HG02763 (cell line): ENCODE measurements at regions not wholly inside any gene's neighbourhood (a gene's known extent, or its start where the extent isn't known, plus 50 kb on each side); places are given as distances from the start of the nearest gene placed in this dataset.

Experiments
- ATAC-seq: cut with Tn5 transposase; IDR thresholded peaks from one replicate; pipeline ENCODE4 v1.9.1; 2021; ENCODE audit warnings: mild to moderate bottlenecking, moderate library complexity; ENCODE audit not compliant: unreplicated experiment

DNA sequence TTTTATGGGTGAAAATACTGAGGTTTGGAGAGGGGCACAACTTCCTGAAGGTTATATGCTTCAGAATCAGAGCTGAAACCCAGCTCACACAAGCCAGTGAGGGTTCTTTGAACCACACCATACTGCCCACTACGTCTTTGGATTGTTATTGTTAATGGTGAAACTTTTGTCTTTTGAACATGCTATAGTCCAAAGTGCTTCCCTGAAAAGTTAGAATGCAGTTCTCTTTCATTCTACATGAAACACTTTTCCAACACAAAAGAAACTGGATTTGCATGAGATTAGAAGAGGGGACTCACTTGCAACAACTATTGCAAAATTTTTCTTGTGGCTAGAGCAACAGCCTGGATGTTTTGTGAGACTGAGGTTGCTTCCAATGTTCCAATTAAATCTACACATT lies 473.6 kb downstream of the SOX2 start:
- no peak for ATAC-seq

DNA sequence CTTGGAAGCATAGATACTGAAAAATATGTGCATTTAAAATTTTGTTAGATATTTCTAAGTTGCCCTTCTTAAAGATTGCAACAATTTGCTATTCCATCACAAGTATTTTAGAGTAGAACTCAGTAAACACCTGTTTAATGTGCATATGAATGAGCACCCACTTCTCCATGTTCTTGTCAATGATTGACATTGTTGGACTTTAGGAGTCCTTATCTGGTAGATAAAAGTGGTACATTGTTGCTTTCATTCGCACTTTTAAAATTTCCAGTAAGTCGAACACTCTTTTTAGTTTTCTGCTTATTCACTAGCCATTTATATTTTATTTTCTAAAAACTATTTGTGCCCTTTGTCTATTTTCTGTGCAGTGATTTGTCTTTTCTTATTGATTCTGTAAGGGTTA lies 478.3 kb downstream of the SOX2 start:
- ATAC-seq = no peak

DNA sequence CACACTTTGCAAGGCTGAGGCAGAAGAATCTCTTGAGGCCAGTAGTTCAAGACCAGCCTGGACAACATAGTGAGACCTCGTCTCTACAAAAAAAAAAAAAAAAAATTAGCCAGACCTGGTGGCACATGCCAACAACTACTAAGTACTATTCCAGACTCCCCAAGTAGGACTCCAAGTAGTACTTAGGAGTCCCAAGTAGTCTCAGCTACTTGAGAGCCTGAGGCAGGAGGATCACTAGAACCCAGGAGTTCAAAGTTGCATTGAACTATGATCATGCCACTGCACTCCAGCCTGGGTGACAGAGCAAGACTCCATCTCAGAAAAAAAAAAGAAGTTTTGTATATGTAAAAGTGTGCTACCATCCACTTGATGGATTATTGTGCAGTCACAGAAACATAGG lies 486.6 kb downstream of the SOX2 start:
- ATAC-seq = no peak

DNA sequence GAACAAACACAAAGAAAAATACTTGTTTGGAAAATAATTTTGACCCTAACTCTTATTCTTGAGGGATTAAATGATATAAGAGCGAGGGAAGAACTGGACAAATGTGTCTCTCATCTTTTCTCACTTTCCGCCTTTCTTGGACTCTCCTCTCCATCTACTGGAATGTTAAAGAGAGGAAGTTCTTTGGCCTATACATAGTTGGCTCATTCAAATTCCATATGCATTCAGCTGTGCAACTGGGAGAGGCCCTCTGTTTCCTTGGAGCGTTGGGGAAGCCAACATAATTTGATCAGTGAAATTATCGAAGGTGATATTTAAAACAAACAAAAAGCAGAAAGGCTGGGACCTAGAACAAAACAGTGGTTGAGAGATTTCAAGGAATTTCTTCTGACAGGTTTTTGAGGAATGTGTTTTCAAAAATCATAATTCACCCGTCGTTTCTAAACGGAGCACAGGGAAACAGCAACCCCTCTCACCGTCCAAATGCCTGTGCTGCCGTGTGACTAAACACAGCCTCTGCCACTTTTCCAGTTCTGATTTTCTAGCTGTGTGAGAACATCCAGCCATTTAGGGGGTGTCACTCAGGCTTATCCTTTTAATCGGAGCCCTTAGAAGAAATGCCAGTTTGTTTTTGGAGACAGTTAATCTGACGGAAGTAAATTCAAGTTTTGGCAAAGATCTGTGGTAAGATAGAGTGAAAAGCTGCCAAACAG lies 489.9 kb downstream of the SOX2 start:
- no peak for ATAC-seq

DNA sequence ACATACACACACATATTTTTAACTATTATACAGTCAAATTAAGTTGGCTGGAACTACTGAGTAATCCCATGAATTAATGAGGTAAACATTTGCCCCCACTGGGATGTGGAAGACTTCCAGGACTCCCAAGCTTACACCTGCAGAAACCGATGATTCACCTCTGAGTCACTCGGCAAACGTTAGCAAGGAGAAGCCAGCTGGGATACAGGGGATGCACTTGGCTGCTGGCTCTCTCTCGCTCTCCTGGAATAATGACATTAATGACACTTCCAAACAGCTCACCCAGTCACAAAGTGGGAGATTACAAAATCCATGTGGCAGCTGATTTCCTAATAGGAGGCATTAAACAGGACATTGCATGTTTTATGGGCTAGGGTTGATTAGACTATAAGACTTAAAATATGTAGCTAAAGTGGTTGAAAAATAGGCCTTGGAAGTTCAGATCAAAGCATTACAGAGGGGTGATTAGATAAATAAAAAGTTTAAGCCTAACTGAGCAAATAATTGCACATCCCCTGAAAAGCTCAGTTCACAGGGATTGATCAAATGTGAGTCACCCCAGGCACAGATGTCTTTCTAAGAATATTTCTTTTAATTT lies 500.9 kb downstream of the SOX2 start:
- no peak for ATAC-seq

DNA sequence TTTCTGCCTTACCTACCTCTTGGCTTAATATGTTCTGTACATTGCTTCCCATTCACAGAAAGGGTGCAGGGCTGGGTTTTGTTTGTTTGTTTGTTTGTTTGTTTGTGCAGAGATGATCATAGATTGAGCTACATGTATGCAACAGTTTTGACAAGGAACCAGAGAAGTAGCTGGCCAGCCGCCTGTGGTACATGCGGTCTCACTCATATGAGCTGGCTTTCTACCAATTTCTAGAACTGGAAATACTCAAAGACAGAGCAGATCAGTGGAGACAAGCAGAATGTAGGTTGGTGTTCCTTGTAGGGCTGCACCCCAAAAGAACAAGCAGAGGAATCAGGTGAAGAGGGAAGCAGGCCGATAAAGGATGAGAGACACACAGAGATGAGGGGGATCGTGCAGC lies 502.7 kb downstream of the SOX2 start:
- ATAC-seq = no peak

DNA sequence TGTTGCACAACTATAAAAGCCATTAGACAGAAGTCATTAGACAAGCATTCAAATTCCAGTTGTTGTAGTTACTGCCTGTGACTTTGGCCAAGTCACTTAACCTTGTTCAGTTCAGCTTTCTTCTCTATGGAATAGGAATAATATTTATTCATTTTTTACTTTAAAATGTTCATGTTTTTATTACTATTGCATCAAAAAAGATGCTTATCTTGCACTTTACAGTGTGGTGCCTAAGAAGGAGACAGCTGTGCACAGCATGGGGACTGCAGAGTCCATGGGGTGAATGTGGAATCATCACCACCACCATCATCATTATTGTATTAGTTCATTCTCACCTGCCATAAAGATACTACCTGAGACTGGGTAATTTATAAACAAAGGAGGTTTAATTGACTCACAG lies 504.2 kb downstream of the SOX2 start:
- ATAC-seq = no peak

DNA sequence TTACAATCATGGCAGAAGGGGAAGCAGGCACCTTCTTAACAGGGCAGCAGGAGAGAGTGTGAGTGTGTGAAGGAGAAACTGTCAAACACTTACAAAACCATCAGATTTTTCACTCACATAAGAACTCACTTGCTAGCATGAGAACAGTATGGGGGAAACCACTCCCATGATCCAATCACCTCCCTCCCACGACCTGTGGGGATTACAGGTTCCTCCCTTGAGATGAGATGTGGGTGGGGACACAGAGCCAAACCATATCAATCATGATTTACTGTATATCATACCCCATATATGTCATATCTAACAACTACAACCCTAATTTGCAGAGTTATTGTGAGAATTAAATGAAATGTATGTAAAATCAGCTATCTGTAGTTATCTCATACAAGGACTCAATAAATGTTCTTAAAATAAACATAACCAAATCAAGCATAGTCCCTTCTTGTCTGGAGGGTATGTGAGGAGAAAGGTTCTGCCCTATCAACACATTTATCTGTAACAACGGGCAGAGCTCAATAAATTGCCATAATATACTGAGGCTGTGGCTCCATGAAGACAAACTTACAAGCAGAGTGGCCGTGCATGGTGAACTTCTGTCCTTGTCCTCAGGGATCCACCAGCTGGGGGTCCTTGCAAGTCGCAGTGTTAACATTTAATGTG lies 504.7 kb downstream of the SOX2 start:
- no peak for ATAC-seq

DNA sequence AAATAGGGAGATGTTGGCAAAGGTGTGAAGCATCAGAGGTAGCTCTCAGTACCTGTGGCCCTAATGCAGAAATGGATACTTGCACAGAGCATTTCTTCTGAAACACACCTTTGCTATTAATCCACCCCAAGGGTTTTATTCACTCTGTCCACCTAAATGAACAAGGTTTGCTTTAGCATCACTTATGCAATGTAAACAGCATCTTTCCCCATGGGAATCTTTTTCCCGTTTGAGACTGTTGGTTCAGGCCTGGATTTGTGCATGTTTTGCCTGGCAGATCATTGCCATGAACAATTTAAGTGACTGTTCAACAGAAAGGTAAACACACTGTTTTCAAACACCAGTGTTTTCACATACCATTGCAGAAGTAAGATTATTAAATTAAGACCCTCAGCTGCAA lies 508.3 kb downstream of the SOX2 start:
- no peak for ATAC-seq

DNA sequence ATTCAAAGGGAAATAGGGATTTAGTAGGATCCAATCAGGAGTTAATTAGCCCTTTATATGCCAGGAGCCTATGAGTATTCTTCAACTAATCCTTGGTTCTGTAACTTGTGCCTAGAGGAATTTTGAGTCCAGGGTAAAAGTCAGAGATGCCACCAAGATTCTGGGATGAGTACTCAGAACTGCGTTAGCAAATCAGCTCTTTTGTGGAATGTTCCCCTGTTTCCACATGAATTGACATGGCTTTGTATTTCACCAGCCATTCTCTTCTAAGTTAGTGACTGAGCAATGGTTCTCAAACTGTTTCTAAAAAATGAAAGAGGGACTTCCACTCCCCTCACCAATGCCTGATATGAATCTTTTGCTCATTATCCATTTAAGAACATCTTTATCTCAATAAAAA lies 508.7 kb downstream of the SOX2 start:
- ATAC-seq = no peak

DNA sequence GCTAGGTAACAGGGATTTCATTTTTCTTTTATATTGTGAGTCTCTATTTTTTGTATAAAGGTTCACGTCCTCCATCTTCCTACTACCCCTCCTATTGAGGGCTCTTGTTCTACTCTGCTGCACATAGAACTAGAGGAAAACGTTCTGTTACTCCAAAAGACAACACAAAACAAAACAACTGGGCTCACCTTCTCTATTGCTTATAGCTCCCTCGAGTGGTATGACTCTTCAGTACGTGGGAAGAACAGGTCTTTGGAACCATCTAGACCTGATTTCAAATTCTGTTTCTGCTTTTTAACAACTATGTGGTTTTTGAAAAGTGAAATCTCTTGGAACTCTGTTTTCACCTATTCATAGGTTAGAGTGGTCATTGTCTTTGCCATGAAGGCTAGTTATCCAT lies 515.3 kb downstream of the SOX2 start:
- ATAC-seq = no peak

DNA sequence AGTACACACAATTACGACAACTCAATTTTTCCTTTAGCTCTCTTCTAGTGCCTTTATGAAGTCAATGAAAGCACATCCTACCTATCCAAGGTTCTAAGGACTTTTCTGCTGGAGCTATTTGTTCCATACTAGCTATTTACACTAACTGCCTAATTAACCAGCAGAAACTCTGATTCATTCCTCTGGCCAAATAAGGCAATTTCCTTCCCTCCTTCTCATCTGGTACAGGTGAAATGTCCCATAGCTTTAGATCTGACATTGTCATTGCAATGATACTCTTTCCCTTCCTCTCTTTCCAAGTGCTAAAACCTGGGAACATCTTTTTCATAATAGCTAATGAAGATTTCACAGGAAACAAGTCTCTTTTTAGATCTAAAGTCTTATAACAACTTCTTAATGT lies 521.7 kb downstream of the SOX2 start:
- no peak for ATAC-seq

DNA sequence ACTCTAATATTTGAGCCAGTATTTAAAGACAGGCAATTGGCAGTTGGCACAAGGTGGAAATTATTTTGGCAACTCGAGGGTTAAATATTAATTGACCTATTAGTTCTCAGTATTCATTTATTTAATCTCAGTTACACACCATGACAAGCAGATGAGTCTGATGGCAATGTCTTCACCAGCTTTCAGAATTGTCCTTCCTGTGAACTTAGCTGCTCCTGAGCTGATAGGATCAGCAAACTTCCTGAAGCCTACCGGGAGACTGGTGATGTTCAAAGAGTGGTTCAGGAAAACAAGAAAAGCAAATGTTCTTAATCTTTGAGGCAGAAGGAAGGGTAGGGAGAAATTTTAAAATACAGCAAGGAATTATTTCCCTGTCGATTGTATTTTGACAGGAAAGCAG lies 522.2 kb downstream of the SOX2 start:
- no peak for ATAC-seq

DNA sequence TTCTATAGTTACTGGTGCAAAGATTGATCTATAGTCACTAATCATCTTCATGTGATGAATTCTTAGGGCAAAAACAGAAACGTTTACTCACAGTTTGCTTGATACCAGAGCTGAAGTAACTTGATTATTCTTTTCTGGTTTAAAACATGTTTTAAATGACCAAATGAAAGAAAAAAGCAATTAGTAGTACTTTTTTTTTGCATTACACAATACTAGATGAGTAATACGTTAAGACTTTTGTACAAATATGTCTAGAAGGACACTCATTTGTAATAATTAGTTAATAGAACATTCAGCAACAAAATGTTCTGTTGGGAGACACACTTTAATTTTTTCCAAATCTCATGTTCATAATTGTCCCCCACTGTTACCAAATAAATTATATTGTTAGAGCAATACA lies 523.2 kb downstream of the SOX2 start:
- no peak for ATAC-seq

DNA sequence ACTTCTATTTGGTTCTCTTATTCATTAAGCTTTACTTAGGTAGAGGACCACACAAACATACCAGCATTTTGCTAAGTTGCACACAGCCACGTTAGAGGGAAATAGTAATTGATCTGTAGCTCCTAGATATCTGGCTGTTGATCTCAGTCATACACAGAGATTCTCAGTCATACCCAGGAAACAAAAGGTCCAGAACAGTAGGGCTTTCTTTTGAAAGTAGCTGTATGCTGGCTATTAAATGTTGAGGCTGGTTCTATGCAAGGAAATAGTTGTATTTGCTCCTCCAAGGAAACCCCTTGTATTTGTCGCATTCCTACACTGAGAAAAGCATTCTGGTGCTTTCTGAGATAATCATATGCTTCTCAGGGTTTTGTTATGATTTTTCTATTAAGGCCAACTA lies 523.8 kb downstream of the SOX2 start:
- ATAC-seq = no peak

DNA sequence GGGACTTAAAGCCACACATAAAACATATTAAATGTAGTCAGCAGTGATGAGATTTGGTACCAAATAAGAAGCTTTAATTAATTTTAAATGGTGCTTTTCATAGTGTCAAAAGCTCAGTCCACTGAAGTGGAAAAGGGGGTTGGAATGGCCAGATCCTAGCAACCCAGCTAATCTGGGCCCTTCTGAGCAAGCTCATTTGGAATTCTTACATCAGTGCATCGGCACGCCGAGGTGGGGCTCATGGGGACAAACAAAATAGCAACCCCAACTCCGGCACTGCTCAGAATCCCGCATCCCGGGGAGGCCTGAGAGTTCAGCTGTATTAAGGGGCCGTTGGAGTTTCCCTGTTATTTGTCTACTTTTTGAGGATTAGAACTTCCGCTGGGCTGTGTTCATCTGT lies 526.4 kb downstream of the SOX2 start:
- no peak for ATAC-seq

DNA sequence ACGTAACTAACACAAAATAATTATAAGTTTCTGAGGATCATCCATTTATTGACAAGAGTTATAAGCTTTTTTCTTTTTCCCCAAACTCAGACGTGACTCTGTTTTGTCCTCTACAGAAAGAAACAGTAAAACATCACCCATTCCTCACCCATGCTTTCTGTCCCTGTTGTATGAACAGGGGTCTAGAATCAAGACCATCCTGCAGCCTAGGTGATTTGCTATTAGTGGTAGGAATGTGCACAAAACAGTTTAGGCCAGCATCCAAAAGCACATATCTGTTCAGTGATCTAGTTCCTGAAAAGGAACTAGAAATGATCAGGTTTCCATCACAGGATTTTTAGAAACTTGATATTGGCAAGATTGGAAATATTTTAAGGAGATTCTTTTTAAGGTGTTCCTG lies 527.6 kb downstream of the SOX2 start:
- no peak for ATAC-seq

DNA sequence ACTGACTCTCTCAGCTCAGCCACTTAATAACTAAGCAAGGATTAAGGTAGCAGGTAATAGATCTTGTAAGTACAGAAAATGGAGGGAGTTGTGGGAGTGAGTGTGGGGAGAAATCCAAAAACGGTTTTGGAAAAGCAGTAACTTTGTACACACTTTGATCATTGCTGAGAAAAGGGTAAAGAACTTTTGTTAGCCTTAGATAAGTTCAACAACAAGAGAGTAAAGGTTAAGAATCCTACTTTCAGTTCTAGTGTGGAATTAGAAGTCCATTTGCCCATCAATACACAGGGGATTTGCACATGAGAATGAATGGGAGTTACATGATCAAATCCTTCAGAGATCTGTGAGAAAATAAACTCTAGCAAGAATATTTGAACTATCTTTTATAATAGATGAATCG lies 528.7 kb downstream of the SOX2 start:
- no peak for ATAC-seq

DNA sequence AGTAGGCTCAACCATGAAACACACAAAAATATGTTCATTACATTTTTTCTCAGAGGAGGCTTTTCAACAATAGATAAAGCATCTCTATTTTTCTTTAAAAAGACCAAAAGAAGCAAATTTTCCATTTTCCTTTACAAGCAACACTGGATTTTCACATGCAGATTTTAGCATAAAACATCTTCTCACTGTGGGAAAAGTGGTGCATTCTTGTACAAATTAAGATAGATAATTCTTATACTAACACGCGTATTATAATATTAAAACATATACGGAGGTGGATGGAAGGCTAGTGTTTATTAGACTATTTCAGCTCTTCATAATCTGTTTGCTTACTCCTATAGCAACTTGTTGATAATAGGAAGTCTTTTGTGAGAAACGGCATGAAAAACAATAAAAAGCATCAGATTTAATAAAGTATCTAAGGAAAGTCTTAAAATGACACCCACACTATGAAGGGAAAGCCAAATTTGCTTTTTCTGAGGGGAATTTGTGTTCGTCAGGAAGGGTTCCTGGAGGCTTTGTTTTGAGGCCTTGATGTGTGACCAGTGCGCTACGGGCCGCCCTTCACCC lies 529.6 kb downstream of the SOX2 start:
- ATAC-seq = no peak

DNA sequence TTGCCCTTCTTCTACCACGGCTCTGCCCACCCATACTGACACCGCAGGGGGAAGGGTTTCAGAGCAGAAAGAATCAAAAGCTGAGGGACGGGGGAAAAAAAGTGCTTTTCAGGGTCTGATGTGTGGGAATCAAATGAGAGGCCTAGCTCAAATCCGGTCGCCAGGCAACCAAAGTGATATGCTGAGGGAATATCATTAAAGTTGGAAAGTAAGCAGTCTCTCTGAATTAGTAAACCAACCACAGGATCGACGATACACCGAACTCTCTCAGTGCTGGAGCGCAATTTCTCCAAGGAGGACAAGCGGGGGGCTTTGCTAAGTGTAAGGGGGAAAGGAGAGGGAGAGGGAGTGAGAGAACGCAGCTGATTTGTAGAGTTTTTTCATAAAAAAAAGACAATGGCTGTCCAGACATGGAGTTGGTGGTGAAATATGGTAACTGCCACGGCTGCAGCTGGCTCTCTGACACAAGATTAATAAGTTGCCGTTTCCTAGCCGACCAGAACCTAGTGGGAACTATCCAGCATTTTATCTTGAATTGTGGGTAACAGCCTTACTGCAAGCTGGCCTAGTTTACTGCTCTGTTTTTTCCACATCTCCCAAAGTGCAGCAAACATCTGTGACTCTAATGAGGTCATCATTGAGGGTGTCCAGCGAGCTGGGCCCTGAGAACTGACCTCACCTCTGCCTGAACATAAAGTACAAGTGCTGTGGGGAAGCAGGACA lies 530.2 kb downstream of the SOX2 start:
- ATAC-seq = no peak

DNA sequence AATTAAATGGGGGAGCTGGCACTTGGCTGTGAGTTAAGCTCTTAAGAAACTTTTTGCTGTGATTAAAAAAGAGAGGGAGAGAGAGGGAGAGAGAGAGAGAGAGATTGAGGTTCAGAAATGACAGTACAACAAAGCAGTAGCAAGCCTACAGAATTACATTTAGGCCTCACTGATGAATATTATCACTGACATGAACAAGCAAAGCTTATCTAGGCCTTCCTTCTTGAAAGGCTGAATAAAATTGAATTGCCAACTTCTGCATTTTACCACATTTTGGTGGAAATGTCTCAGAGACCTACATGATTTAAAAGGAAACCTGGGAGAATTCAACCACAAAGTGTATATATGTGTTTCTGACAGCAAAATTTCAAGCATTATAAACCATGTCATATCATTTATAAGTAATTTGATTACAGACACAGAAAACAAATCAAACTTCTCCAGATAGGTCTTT lies 530.8 kb downstream of the SOX2 start:
- no peak for ATAC-seq
